ENCODE measurements at regions not wholly inside any gene's neighbourhood (a gene's known extent, or its start where the extent isn't known, plus 50 kb on each side); places are given as distances from the start of the nearest gene placed in this dataset.

DNA sequence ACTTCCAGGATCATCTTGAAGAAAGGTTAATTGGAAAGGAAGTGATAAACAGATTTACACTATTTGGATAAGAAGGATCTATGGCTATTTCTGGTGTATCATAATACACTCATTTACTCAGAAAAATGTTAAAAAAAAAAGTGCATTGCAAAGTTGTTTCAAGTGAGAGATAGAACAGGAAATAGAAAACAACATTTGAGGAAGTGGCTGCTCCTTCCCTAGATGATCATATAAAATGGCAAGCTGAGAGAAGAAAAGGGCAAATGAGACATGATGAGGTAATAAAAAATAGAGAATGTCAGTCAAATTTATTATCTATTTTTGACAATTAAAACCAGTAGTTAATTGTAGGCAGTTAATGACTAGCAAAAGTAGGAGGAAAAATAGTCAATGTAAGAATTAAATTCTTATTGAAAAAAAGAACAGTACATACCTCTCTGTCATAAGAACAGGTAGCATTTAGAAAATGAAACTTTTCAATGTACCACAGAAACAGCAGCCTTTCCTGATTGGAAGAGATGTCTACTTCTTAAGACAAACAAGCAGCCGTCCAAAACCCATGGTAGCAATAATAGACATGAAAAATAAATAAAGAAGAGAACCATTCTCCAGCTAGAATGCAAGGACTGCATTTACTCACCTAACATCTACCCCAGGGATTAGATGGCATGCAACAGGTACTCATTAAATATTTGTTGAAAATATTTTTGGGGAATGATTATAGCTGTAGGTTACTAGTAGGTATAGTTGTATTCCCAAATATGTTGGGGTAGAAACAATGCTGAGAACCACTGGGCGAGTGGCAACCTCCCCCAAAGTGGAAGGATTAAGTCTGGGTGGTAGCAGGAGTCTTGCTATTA is 63.9 kb upstream of the GRIP1 start:
- H3K4me3 ChIP-seq, result no peak overlapping the region
- intact Hi-C loops (cut with DNase I), result no loop called here
- H3K27ac ChIP-seq, result no peak overlapping the region
- no peak for DNase-seq
- TF ChIP-seq, protein P1, sequence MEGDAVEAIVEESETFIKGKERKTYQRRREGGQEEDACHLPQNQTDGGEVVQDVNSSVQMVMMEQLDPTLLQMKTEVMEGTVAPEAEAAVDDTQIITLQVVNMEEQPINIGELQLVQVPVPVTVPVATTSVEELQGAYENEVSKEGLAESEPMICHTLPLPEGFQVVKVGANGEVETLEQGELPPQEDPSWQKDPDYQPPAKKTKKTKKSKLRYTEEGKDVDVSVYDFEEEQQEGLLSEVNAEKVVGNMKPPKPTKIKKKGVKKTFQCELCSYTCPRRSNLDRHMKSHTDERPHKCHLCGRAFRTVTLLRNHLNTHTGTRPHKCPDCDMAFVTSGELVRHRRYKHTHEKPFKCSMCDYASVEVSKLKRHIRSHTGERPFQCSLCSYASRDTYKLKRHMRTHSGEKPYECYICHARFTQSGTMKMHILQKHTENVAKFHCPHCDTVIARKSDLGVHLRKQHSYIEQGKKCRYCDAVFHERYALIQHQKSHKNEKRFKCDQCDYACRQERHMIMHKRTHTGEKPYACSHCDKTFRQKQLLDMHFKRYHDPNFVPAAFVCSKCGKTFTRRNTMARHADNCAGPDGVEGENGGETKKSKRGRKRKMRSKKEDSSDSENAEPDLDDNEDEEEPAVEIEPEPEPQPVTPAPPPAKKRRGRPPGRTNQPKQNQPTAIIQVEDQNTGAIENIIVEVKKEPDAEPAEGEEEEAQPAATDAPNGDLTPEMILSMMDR (IDR thresholded peaks at IDR 0.05), result no peak
- no peak for TF ChIP-seq POLR2A (IDR thresholded peaks at IDR 0.05)
- H3K36me3 ChIP-seq, result no peaks in the 10 kb centered on the region
- no peaks in the 10 kb centered on the region for H3K9me3 ChIP-seq
- no peaks in the 10 kb centered on the region for H3K27me3 ChIP-seq
- no peak for ATAC-seq
- WGBS, 4 donors, result 68 to 81% (median 69%) methylated on average over 2 of the region's 2 CpGs
- no peaks in the 10 kb centered on the region for H3K4me1 ChIP-seq

DNA sequence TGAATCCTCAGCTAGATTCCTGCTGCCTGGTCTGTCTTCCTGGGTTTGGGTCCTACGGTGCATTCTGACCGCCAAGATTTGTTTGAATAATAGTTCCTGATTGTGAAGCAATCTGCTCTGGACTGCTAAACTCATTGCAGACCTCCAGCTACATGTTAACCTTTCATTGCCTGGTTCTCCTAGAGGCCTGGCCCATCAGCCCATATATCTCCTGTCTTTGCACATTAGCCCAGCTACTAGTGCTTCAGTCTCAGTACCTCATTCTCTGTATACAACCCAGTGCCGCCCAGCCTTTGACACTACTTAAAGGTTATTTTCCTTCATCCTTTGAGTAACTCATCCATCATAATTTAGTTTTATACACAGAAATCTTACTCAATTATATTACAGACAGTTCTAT is 65.6 kb upstream of the GRIP1 start:
- no peak overlapping the region for H3K4me3 ChIP-seq
- ATAC-seq, result no peak
- H3K4me1 ChIP-seq, result no peaks in the 10 kb centered on the region
- no peak for DNase-seq
- H3K27ac ChIP-seq, result no peak overlapping the region
- H3K9me3 ChIP-seq, result no peaks in the 10 kb centered on the region
- no peaks in the 10 kb centered on the region for H3K36me3 ChIP-seq
- peaks cover 0 to 8% (median 0%) of the 10 kb centered on the region in 9 donors for H3K27me3 ChIP-seq
- WGBS, 4 donors, result 59 to 71% (median 63%) methylated on average over 3 of the region's 3 CpGs
- no peak for TF ChIP-seq POLR2A (IDR thresholded peaks at IDR 0.05)
- TF ChIP-seq, protein P1 (IDR thresholded peaks at IDR 0.05), result no peak
- intact Hi-C loops (cut with DNase I), result no loop called here

DNA sequence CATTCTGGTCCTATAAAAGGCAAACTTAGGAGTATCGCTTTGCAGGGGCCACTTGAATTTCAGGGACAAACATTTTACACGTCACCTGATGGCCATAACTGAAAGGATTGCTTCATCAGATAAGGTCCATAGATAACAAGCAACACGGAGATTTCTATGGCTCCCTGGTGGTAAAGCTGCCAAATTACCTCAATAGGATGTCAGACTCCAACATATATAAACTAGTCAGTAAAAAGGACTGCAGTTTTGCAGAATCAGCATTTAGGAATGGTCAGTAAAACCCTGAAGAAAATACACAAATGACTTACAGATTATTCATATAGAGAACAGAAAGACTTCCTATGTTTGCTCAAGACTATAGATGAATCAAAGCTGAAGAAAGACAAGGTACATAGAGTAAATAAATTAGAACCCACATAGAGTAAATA is 66.1 kb upstream of the GRIP1 start:
- WGBS, 4 donors, result 51 to 60% (median 53%) methylated on average over 3 of the region's 3 CpGs
- intact Hi-C loops (cut with DNase I), result no loop called here
- Histone ChIP-seq H3K4me3 (no peak overlapping the region), H3K27me3 (peaks cover 0 to 8% (median 0%) of the 10 kb centered on the region in 9 donors), H3K36me3 (no peaks in the 10 kb centered on the region), H3K4me1 (no peaks in the 10 kb centered on the region), H3K9me3 (no peaks in the 10 kb centered on the region), H3K27ac (no peak overlapping the region)
- DNase-seq, result no peak
- no peak for TF ChIP-seq POLR2A (IDR thresholded peaks at IDR 0.05)
- TF ChIP-seq, protein P1 (IDR thresholded peaks at IDR 0.05), result no peak
- ATAC-seq, result no peak

DNA sequence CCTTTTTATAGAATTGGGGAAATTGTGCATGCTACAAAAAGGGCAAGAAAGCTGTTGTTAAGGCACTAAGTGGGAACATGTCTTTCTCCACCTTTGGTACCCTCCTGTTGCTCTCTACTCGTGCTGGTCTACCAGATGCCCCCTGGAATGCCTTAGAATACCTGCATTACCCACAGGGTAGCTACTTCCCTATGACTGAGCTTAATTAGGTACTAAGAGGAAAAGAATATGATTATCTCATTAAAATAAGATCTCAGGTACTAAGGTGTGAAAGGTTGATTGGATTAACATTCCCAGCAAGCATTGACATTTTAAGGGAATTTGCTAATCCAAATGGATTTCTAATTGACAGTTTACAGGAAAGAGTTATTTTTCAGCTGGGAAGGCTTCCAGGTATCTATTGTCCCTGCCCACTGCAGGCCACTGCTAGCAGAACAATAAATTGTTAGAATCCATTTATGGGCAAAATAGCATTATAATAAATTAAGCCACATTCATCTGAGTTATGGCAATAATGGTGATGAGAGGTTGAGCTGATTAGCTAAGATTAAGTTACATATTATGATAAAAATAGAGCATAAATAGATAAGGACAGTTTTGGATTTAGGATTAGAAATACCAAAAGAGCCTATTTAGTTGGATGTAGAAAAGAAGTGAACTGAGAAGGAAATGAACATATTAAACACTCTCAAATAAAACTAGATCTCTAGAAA is 67.8 kb upstream of the GRIP1 start:
- Histone ChIP-seq H3K36me3 (no peaks in the 10 kb centered on the region), H3K4me3 (no peak overlapping the region), H3K27ac (no peak overlapping the region), H3K9me3 (no peaks in the 10 kb centered on the region), H3K4me1 (no peaks in the 10 kb centered on the region), H3K27me3 (peaks cover 0 to 11% (median 0%) of the 10 kb centered on the region in 9 donors)
- DNase-seq (no peak), ATAC-seq (no peak)
- no peak for TF ChIP-seq POLR2A (IDR thresholded peaks at IDR 0.05)
- TF ChIP-seq, protein P1 (IDR thresholded peaks at IDR 0.05), result no peak
- 42 to 53% (median 51%) methylated on average over 1 of the region's 1 CpG for WGBS, 4 donors
- intact Hi-C loops (cut with DNase I), result no loop called here
